Suppressor macrophage treated with lipopolysaccharide for 4 hours (primary cell): ENCODE measurements at regions not wholly inside any gene's neighbourhood (a gene's known extent, or its start where the extent isn't known, plus 50 kb on each side); places are given as distances from the start of the nearest gene placed in this dataset.

Experiments
- DNase-seq: peaks from one replicate; pipeline ENCODE4 v3.0.0-alpha.2; 2020

DNA sequence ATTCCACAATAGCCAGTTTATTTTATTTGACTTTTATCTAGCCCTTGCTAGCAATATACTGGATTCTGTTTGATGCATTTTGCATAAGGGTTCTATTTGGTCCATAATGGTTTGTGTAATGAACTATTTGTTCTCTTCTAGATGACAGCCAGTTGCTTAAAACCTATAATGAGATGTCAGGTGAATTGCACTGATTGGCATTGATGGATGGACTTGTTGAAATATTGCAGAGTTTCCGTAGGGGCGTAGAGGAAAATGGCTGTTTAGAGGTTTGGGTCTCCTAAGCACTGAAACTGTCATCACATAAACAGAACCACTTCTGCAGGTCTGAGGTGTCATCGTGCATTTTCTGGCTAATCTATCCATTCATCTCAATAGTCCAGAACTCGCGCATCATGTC is 124.9 kb upstream of the HDAC9 start:
- no peak for DNase-seq

DNA sequence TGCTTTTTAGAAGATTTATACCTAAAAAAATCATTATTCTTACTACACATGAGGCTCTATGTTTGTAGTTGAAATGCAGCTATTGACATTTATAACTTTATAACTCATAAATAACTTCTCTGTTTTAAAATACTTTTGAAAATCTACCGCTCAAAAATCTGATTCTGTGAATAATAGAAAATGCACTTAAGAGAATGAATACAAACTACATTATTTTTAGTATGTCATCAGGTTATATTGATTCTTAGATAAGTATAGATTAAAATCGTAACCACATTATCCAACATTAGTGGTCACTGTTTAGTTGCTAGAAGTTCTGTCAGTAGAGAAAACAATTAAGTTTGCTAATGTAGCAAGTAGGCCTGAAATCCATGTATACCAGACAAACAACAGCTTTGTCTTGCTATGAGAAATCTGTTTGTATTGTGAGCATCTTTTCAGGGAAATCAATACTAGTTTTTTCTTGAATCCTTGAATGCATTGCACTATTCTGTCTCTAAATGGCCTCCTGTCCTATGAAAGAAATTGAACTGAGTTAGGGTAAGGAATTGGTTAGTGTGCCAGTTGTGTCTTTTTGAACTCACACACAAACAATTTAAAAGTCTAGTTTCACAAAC is 116.5 kb upstream of the HDAC9 start:
- no peak for DNase-seq

DNA sequence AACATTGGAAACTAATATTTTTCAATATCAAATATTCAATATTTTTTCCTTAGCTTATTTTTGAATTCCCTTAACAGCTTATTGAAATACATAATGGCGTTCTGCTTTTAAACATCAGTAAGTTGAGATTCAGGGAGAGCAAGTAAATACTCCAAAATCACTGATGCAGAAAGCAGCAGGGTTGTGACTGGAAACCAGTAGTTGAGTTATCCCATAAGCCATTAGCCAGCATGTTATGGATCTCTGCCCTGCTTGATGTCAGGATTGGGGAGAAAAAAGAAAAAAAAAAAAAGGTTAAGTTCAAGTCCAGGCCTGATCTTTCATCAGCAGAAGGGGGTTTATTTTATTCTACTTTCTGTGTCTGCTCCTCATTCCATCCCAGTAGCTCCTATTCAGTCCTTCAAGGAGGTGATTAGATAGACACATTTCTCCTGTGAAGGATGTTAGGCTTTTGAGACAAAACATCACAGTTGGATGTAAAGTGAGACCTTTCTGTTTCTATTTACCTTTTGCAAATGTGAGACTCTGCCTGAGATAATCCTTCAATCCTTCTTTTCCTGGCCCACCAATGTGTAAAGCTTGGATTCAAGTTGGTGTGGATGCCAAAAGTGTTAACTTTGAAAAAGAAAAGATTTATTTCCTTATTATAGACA is 110.9 kb upstream of the HDAC9 start:
- no peak for DNase-seq

DNA sequence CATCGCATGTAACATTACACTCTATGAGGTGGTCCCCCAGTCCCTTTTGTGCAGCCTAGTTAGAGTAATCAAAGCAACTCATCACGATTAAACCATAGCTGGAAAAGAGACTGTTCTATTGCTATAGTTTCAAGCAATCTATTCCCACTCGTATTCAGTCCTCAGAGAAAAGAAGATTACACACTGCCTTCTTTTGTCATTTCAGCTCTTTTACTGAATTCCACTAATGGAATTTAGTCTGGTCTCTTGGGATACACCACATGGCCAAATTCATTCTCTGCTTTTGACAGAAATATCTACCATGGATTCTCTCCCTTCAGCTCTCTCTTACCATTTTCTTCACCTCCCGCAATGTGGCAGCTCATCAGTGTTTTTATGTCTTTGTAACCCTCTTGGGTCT is 108.9 kb upstream of the HDAC9 start:
- DNase-seq, result no peak

DNA sequence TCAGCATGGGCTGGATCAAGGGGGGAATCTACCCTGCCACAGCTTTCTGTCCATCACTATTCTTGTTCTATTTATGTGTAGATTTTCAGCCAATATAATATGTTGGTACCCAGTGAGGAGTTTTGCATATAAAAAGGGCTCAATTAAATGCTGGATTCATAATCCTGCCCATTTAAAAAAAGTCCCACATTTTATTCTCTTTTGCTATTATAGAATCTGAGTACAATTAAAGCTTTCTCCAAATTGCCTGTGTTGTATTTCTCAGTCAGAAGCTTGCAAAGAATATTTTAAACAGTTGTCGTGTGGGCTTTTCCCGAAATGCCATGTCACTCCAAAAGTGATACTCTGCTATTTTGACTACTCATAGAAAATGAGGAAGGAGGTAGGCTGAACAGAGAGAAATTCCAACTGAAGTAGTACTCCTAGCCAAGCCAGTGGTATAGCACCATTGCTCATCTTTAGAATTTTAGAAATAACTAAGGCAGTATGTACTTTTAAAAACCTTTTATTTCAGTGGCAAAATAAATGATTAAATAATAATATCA is 108.3 kb upstream of the HDAC9 start:
- DNase-seq, result peak; percentile 75

DNA sequence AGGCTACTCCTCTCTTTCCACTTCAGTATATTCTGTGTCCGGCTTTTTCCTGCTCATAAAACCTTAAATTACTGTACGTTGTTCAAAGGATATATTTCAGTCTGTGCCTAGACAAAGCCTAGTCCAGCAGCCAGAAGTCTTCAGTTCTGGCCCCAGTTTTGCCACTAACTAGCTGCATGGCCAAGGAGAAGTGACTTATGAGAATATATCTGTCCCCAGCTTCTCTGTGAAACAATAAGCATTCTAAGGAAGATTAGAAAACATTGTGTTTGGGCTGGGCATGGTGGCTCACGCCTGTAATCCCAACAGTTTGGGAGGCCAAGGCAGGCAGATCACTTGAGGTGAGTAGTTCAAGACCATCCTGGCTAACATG is 105.0 kb upstream of the HDAC9 start:
- DNase-seq, result no peak

- DNase-seq, result no peak
Observed at GRCh38 chr7:18393465-18394118, 102.0 kb upstream of the HDAC9 start.

GRCh38 chr7:18395868-18396267 is 99.7 kb upstream of the HDAC9 start:
- no peak for DNase-seq

- DNase-seq, result no peak
Observed at GRCh38 chr7:18396953-18397352, 98.6 kb upstream of the HDAC9 start.

DNA sequence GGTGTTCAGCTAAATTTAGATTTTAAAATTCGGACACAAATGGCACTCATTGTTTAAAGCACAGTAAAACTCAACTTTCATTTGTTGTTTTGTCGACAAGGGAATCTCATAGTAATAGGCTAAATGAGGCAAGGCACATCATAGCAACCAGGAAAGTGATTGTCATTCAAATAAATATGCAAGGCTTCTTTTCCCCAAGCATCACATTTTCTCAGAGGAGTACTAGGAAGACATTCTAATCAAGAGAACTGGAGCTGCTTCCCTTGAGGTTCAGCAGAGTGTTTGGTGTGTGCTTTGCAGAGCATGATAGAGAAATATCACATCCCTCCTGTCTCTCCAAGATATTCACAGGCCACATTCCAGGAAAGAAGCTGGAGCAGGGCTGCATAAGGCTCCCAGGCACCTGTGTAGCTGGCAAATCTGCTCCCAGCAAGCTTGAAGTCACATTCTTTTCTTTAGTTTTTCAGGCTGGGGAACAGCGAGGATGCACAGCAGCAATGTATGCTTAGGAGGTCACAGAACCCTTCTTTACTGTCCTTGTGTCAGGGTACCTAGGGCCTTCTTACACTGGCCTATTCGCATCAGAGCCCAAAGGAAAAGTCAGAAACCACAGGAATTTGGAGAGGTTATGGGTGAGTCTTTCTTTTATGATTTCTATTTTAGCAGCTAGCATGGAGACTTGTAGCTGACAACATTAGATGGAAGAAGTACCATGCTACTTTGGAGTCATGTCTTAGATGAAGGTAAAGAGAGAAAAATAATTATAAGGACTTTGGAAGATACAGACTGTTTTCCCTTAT is 95.9 kb upstream of the HDAC9 start:
- no peak for DNase-seq

- DNase-seq, result no peak
Observed at GRCh38 chr7:18400275-18400674, 95.3 kb upstream of the HDAC9 start.

DNA sequence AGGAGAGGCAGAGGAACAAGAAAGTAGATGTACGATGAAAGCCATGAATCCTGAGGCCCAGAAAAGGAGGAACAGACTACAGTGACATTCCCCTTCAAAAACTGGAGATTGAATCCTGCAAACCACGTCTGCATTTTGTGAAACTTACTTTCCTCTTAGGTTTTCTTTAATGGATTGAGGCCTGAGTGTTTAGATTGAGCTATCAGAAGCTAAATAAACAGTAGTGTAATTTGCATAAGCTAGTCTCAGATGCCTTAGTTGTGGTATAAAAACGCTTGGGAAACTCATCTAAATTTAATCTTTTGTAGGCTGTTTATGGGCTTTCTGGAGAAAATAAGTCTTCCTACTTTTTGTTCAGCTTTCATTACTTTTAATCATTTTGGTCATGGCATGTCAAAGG is 94.8 kb upstream of the HDAC9 start:
- DNase-seq, result no peak

DNA sequence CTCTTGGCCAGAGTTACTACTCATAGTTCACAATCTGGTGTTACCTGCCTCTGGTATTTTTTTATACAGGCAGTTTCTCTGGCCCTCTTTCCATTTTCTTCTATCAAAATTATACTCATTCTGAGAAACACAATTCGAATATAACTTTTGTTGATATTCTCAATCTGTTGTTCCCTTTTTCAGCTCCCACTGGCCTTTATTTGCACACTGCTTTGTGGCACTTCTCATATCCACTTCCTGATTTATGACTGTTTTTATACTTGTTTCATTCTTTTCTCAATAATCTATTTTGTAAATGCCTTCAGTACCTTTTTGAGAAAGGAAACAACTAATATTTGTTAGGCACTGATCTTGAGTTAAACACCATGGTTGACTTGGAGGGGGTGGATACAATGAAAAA is 93.8 kb upstream of the HDAC9 start:
- peak; percentile 60 for DNase-seq

DNA sequence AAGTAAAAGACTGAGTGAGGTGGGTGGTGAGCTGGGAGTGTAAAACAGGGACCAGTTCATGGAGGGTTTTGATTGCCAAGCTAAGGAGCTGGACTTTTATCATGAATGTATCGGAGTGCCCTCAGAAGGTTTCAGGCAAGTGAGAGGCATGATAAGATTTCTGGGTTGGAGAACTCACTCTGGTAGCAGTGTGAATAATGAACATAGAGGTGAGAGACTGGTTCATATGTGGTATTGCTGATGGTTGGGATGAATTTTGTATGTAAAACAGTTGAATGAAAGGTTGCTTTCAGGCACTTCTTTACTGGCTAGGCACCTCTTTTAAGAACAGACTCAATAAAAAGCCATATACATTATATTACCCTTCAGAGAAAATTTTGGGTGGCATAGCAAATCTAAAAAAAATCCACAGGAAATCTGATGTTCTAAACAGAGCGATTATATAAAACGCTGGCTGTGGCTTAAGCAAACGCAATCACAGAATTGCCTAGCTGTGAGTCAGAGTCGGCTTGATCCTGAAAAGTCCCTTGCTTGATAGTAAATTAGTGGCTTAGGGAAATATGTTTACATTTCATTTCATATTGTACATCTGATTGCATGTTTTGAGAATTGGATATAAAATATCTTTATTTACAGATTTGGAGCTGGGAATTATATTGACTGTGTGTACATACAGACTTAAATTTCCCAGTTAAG is 92.9 kb upstream of the HDAC9 start:
- DNase-seq, result peak; percentile 75

DNA sequence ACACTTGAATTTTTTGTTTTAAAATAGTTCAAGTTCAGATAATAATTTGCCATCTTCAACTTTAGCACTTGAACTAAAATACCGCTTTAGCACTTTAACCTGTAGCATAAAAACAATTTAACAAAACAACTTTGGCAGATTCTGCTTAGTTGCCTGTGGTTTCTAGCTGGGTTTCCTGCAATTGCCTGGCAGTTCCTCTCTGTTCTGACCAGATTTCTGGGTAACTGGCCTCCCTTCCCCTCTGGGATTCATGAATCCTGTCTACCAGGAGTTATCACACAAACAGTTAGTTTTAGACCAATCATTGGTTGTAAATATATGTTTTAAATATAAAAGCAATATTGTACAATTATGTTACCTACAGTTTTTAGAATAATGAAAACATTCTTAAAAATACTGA is 89.8 kb upstream of the HDAC9 start:
- peak; percentile 17 for DNase-seq

DNA sequence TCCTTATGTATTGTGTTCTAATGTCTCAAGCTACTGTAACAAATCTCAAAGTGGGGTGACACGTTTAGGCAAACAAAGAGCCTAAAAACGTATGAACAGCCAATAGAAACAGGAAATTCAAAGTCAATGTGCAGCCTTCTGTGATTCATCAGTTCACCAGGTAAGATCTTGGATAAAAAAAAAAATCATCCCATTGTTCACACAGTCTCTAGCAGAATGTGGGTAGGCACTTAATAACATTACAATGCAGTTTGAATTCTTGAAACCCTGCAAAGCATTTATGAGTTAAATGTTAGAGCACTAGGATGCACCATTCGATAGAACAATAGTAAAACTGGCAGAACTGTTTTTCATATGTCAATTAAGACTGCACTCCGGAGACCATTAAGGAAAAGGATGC is 88.2 kb upstream of the HDAC9 start:
- no peak for DNase-seq

DNA sequence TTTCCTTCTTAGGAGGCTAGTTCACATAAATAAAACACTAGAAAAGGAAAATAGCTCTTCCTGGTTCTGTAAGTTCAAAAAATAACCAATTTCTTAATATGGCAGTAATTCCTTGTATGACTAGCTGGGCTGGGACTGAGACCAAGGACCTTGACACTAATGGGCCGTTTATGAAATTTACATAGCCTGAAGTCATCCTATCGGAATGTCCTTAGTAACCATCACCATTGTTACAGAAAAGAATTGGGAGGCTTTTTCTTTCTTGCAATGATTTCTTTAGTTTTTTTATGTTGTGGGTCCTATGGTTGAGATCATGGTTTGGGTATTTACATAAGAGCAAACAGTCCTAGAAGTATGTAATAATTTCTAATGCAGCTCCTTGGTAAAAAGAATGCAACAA is 87.1 kb upstream of the HDAC9 start:
- DNase-seq, result no peak

- DNase-seq, result no peak
Observed at GRCh38 chr7:18408868-18409267, 86.7 kb upstream of the HDAC9 start.

DNA sequence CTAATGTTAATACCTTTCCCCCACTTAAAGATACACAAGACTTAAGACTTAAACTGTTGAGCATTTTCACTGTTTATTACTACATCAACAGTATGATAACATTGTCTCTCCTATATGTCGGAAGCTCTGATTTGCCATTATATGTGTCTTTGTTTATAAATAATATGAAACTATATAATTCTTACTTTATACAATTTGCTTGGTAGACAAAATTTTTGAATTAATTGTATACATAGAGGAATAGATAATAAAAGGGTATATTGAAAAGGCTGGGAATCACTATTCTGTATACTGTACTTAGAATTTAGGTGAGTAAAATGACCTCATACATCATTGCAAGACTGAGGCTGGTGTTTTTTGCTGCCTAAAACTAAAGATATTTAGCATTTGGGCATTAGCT is 82.1 kb upstream of the HDAC9 start:
- DNase-seq, result no peak

DNA sequence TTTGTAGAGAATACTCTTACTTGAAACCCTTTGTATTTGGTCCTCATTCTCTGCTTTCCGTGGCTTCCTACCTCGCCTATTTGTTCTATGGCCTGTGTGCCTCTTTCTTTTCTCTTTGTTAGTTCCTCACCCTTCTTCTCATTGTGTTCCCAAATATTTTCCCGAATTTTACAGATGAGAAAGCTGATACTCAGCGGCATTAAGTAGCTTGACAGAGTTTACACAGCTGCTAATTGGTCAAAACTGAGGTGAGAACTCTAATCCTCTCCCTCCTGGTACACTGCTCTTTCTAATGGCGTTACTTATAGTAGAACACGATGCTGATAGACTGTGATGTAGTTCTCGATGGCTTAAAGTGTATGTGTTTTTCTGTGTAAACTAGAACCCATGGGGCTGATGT is 80.7 kb upstream of the HDAC9 start:
- no peak for DNase-seq

- DNase-seq, result no peak
Observed at GRCh38 chr7:18416988-18417387, 78.6 kb upstream of the HDAC9 start.

DNA sequence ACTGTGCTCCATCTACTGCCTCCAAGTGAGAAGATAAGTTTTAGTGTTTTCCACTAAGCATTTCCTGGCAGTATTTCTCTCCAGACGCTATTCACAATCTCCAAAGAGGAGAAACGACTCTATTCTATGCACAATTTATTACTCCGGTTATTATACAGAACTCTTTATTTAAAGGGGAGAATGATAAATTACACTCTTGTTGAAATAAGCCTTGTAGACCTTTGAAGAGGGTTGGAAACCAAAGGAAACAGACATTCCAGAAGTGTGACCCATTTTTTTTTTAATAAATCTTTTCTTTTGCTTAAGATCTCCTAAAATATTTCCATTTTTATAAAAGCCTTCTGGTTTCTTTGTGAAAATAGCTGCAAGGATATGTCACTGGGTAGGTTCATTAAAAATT is 76.1 kb upstream of the HDAC9 start:
- no peak for DNase-seq

GRCh38 chr7:18420108-18420507 is 75.4 kb upstream of the HDAC9 start:
- DNase-seq, result no peak
